ENCODE measurements at regions not wholly inside any gene's neighbourhood (a gene's known extent, or its start where the extent isn't known, plus 50 kb on each side); places are given as distances from the start of the nearest gene placed in this dataset.

GRCh38 chrX:129065895-129066294 lies 457.4 kb downstream of the SMARCA1 start:
- no peak overlapping the region for H3K14ac ChIP-seq (ENCODE audit: low read length)
- H3K9ac ChIP-seq (ENCODE audit: low read depth, low read length, poor library complexity): no peak overlapping the region
- H3K4me1 ChIP-seq (ENCODE audit: control insufficient read depth in 2 of 2, insufficient read depth in 1 of 2, low read depth in 1 of 2, low read length in 2 of 2): no peaks in the 10 kb centered on the region
- no peaks in the 10 kb centered on the region for H3K36me3 ChIP-seq (replicated peaks in 1 of 2; ENCODE audit: control insufficient read depth in 2 of 2, insufficient read depth in 2 of 2, low read length in 2 of 2)
- no peak overlapping the region for H3K23ac ChIP-seq (ENCODE audit: low read depth, low read length, poor library complexity)
- H2AK5ac ChIP-seq (ENCODE audit: low read depth, low read length): no peak overlapping the region
- no peak overlapping the region for H2BK15ac ChIP-seq (ENCODE audit: low read length)
- no peak overlapping the region for H4K91ac ChIP-seq (ENCODE audit: low read depth, low read length, poor library complexity)
- no peak overlapping the region for H4K8ac ChIP-seq (ENCODE audit: low read depth, low read length)
- H2BK5ac ChIP-seq (ENCODE audit: low read length): no peak overlapping the region
- WGBS, 2 donors (ENCODE audit: extremely low coverage in 2 of 2, insufficient read length in 2 of 2, insufficient replicate concordance in 1 of 2): no CpG with 5 or more reads among the region's 1 CpG
- no peak overlapping the region for H2BK12ac ChIP-seq (ENCODE audit: low read length)
- no peak overlapping the region for H3K4me2 ChIP-seq (ENCODE audit: insufficient read depth, low read length, poor library complexity, severe bottlenecking)
- H3K4ac ChIP-seq (ENCODE audit: low read length): no peak overlapping the region
- no peak for DNase-seq (ENCODE audit: low spot score)
- no peaks in the 10 kb centered on the region for H3K79me1 ChIP-seq (ENCODE audit: low read depth, low read length)
- H3K18ac ChIP-seq (ENCODE audit: low read length): no peak overlapping the region
- no peak overlapping the region for H3K27ac ChIP-seq (replicated peaks; ENCODE audit: low read length)
- H3K9me3 ChIP-seq (replicated peaks in 1 of 2; ENCODE audit: control insufficient read depth in 2 of 2, insufficient read depth in 1 of 2, low read depth in 1 of 2, low read length in 2 of 2): no peaks in the 10 kb centered on the region
- no peak overlapping the region for H3K4me3 ChIP-seq (ENCODE audit: low read length in 2 of 2)
- no peaks in the 10 kb centered on the region for H3K27me3 ChIP-seq (ENCODE audit: control insufficient read depth in 3 of 3, insufficient read depth in 3 of 3, low read depth in 1 of 3, low read length in 3 of 3)
- H2BK120ac ChIP-seq (ENCODE audit: low read depth, low read length): no peak overlapping the region
- H2AFZ ChIP-seq (ENCODE audit: low read length): no peak overlapping the region

GRCh38 chrX:129058405-129058804 lies 464.9 kb downstream of the SMARCA1 start:
- Histone ChIP-seq H3K79me1 (ENCODE audit: low read depth, low read length) (no peaks in the 10 kb centered on the region), H3K4me3 (ENCODE audit: low read length in 2 of 2) (no peak overlapping the region), H2BK15ac (ENCODE audit: low read length) (no peak overlapping the region), H3K36me3 (replicated peaks in 1 of 2; ENCODE audit: control insufficient read depth in 2 of 2, insufficient read depth in 2 of 2, low read length in 2 of 2) (no peaks in the 10 kb centered on the region), H3K4me1 (ENCODE audit: control insufficient read depth in 2 of 2, insufficient read depth in 1 of 2, low read depth in 1 of 2, low read length in 2 of 2) (no peaks in the 10 kb centered on the region), H3K4me2 (ENCODE audit: insufficient read depth, low read length, poor library complexity, severe bottlenecking) (no peak overlapping the region), H3K23ac (ENCODE audit: low read depth, low read length, poor library complexity) (no peak overlapping the region), H3K9ac (ENCODE audit: low read depth, low read length, poor library complexity) (no peak overlapping the region), H2BK12ac (ENCODE audit: low read length) (no peak overlapping the region), H2AK5ac (ENCODE audit: low read depth, low read length) (no peak overlapping the region), H3K9me3 (replicated peaks in 1 of 2; ENCODE audit: control insufficient read depth in 2 of 2, insufficient read depth in 1 of 2, low read depth in 1 of 2, low read length in 2 of 2) (no peaks in the 10 kb centered on the region), H3K27ac (replicated peaks; ENCODE audit: low read length) (no peak overlapping the region), H3K27me3 (ENCODE audit: control insufficient read depth in 3 of 3, insufficient read depth in 3 of 3, low read depth in 1 of 3, low read length in 3 of 3) (no peaks in the 10 kb centered on the region), H3K4ac (ENCODE audit: low read length) (no peak overlapping the region), H4K91ac (ENCODE audit: low read depth, low read length, poor library complexity) (no peak overlapping the region), H4K8ac (ENCODE audit: low read depth, low read length) (no peak overlapping the region), H3K14ac (ENCODE audit: low read length) (no peak overlapping the region), H2BK5ac (ENCODE audit: low read length) (no peak overlapping the region), H3K18ac (ENCODE audit: low read length) (no peak overlapping the region), H2AFZ (ENCODE audit: low read length) (no peak overlapping the region), H2BK120ac (ENCODE audit: low read depth, low read length) (no peak overlapping the region)
- DNase-seq (ENCODE audit: low spot score): no peak
- WGBS, 2 donors (ENCODE audit: extremely low coverage in 2 of 2, insufficient read length in 2 of 2, insufficient replicate concordance in 1 of 2): no CpG with 5 or more reads among the region's 1 CpG

GRCh38 chrX:129043138-129043537 lies 480.2 kb downstream of the SMARCA1 start:
- no peak for DNase-seq (ENCODE audit: low spot score)
- Histone ChIP-seq H3K4me1 (ENCODE audit: control insufficient read depth in 2 of 2, insufficient read depth in 1 of 2, low read depth in 1 of 2, low read length in 2 of 2) (no peaks in the 10 kb centered on the region), H2BK15ac (ENCODE audit: low read length) (no peak overlapping the region), H3K27me3 (ENCODE audit: control insufficient read depth in 3 of 3, insufficient read depth in 3 of 3, low read depth in 1 of 3, low read length in 3 of 3) (no peaks in the 10 kb centered on the region), H3K9ac (ENCODE audit: low read depth, low read length, poor library complexity) (no peak overlapping the region), H3K9me3 (replicated peaks in 1 of 2; ENCODE audit: control insufficient read depth in 2 of 2, insufficient read depth in 1 of 2, low read depth in 1 of 2, low read length in 2 of 2) (peaks cover 0 to 3% of the 10 kb centered on the region in 2 donors), H3K4ac (ENCODE audit: low read length) (no peak overlapping the region), H4K8ac (ENCODE audit: low read depth, low read length) (no peak overlapping the region), H3K27ac (replicated peaks; ENCODE audit: low read length) (no peak overlapping the region), H3K18ac (ENCODE audit: low read length) (no peak overlapping the region), H2AFZ (ENCODE audit: low read length) (no peak overlapping the region), H2BK5ac (ENCODE audit: low read length) (no peak overlapping the region), H3K4me3 (ENCODE audit: low read length in 2 of 2) (no peak overlapping the region), H3K14ac (ENCODE audit: low read length) (no peak overlapping the region), H3K79me1 (ENCODE audit: low read depth, low read length) (no peaks in the 10 kb centered on the region), H2AK5ac (ENCODE audit: low read depth, low read length) (peak overlapping the region; percentile 56), H4K91ac (ENCODE audit: low read depth, low read length, poor library complexity) (no peak overlapping the region), H2BK12ac (ENCODE audit: low read length) (no peak overlapping the region), H3K4me2 (ENCODE audit: insufficient read depth, low read length, poor library complexity, severe bottlenecking) (no peak overlapping the region), H3K36me3 (replicated peaks in 1 of 2; ENCODE audit: control insufficient read depth in 2 of 2, insufficient read depth in 2 of 2, low read length in 2 of 2) (no peaks in the 10 kb centered on the region), H3K23ac (ENCODE audit: low read depth, low read length, poor library complexity) (no peak overlapping the region), H2BK120ac (ENCODE audit: low read depth, low read length) (no peak overlapping the region)
- no CpG with 5 or more reads among the region's 11 CpGs for WGBS, 2 donors (ENCODE audit: extremely low coverage in 2 of 2, insufficient read length in 2 of 2, insufficient replicate concordance in 1 of 2)

GRCh38 chrX:129041319-129041718 lies 482.0 kb downstream of the SMARCA1 start:
- Histone ChIP-seq H4K8ac (ENCODE audit: low read depth, low read length) (no peak overlapping the region), H4K91ac (ENCODE audit: low read depth, low read length, poor library complexity) (no peak overlapping the region), H2AFZ (ENCODE audit: low read length) (no peak overlapping the region), H3K79me1 (ENCODE audit: low read depth, low read length) (no peaks in the 10 kb centered on the region), H2BK5ac (ENCODE audit: low read length) (no peak overlapping the region), H3K4me3 (ENCODE audit: low read length in 2 of 2) (no peak overlapping the region), H3K14ac (ENCODE audit: low read length) (no peak overlapping the region), H3K4ac (ENCODE audit: low read length) (no peak overlapping the region), H3K18ac (ENCODE audit: low read length) (peak overlapping the region; percentile 28), H2BK12ac (ENCODE audit: low read length) (no peak overlapping the region), H2BK120ac (ENCODE audit: low read depth, low read length) (no peak overlapping the region), H3K27me3 (ENCODE audit: control insufficient read depth in 3 of 3, insufficient read depth in 3 of 3, low read depth in 1 of 3, low read length in 3 of 3) (no peaks in the 10 kb centered on the region), H3K27ac (replicated peaks; ENCODE audit: low read length) (no peak overlapping the region), H3K4me2 (ENCODE audit: insufficient read depth, low read length, poor library complexity, severe bottlenecking) (no peak overlapping the region), H3K9me3 (replicated peaks in 1 of 2; ENCODE audit: control insufficient read depth in 2 of 2, insufficient read depth in 1 of 2, low read depth in 1 of 2, low read length in 2 of 2) (peaks cover 0 to 3% of the 10 kb centered on the region in 2 donors), H3K4me1 (ENCODE audit: control insufficient read depth in 2 of 2, insufficient read depth in 1 of 2, low read depth in 1 of 2, low read length in 2 of 2) (no peaks in the 10 kb centered on the region), H3K23ac (ENCODE audit: low read depth, low read length, poor library complexity) (no peak overlapping the region), H3K36me3 (replicated peaks in 1 of 2; ENCODE audit: control insufficient read depth in 2 of 2, insufficient read depth in 2 of 2, low read length in 2 of 2) (no peaks in the 10 kb centered on the region), H3K9ac (ENCODE audit: low read depth, low read length, poor library complexity) (no peak overlapping the region), H2AK5ac (ENCODE audit: low read depth, low read length) (no peak overlapping the region), H2BK15ac (ENCODE audit: low read length) (no peak overlapping the region)
- no peak for DNase-seq (ENCODE audit: low spot score)
- WGBS, 2 donors (ENCODE audit: extremely low coverage in 2 of 2, insufficient read length in 2 of 2, insufficient replicate concordance in 1 of 2): no CpG with 5 or more reads among the region's 5 CpGs
